Effector CD4-positive, alpha-beta T cell (primary cell): ENCODE measurements at regions not wholly inside any gene's neighbourhood (a gene's known extent, or its start where the extent isn't known, plus 50 kb on each side); places are given as distances from the start of the nearest gene placed in this dataset.
A peak's percentile ranks its signal among the peaks of the same experiment; 100 is the strongest.
"Not testable (repeated sequence)": the region's sequence is repeated elsewhere in the genome, so short reads cannot be mapped to it uniquely, and the experiment has no call there.

Experiments used
- DNase-seq: peaks from one replicate; pipeline ENCODE4 v3.0.0-alpha.2; 2020

DNA sequence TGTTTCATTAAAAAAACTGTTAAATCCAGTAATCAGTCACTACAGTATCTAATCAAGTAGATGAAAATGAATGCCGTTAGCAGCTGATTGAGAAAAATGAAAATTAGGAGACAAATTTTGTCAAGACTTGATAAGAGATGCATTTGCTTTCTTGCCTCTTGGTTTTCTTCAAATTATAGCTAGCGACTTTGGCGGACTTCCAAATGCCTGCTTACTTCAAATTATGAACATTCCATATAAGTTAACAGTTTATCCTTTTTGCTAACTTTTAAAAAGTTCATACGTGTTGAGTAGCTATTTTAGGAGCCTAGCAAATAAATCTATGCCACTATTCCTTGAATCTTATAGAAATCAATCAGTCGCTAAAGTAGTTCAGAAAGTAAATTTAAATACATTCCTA is 58.8 kb downstream of the PPP4R3C start:
- no peak for DNase-seq

GRCh38 chrX:27399146-27399456 is 64.0 kb downstream of the PPP4R3C start:
- DNase-seq, result no peak

DNA sequence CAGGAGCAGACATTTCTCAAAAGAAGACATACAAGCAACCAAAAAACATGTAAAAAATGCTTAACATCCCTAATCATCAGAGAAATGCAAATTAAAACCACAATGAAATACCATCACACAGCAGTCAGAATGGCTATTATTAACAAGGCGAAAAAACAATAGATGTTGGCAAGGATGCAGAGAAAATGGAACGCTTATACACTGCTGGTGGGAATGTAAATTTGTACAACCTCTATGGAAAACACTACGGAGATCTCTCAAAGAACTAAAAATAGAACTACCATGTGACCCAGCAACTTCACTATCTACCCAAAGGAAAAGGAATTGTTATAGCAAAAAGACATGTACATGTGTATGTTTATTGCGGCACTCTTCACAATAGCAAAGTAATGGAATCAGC is 71.5 kb downstream of the PPP4R3C start:
- no peak for DNase-seq

DNA sequence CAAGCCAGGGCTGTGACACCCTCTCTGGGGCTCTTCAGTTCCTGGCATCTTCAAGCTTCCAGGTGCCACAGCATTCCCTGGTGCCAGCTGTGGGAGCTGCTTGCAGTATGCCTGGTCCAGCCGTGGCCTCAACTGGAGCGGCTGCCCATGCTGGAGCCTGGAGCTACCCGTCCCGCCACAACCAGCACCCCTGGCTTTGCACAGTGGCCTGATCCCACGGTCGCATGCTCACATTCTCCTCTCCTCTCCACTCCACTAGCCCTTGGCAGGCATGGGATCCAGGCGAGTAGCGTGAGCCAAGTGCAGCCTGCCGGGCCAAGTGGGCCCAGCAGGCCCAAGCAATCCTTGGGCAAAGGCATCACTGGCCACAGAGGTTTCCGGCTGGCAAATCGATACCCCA is 81.7 kb downstream of the PPP4R3C start:
- DNase-seq, result no peak

DNA sequence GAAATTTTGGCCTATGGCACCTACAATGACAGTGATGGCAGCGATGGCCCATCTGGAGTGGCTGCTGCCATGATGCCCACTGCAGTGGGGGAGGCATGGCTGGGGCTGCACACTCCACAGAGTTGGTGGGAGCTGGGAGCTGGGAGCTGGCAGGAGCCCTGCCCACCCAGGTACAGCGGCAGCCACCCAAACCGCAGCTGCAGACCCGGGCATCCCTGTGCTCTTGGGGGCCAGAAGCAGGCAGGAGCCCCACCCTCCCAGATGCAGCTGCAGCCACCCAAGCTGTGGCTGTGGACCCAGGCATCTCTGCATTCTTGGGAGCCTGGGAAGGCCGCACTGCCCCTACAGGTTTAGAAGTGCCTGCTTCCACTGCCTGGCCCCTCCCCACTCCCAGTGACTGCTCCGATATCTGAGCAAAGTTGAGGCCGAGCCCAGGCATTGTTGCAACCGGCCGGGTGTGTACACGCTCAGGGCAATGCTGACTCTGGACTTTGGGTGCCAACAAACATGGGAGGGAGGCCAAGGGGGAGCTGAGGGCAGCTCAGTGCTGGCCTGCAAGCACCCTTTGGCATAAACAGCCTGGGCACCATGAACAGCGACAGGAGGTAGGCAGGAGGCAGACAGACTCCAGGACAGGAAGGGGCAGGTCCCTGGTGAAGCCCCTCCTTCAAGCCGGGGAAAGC is 82.8 kb downstream of the PPP4R3C start:
- DNase-seq, result no peak

- no peak for DNase-seq
These were observed 109.1 kb downstream of the PPP4R3C start for GRCh38 chrX:27354021-27354420.

GRCh38 chrX:27350476-27350875 is 112.7 kb downstream of the PPP4R3C start:
- DNase-seq, result no peak

DNA sequence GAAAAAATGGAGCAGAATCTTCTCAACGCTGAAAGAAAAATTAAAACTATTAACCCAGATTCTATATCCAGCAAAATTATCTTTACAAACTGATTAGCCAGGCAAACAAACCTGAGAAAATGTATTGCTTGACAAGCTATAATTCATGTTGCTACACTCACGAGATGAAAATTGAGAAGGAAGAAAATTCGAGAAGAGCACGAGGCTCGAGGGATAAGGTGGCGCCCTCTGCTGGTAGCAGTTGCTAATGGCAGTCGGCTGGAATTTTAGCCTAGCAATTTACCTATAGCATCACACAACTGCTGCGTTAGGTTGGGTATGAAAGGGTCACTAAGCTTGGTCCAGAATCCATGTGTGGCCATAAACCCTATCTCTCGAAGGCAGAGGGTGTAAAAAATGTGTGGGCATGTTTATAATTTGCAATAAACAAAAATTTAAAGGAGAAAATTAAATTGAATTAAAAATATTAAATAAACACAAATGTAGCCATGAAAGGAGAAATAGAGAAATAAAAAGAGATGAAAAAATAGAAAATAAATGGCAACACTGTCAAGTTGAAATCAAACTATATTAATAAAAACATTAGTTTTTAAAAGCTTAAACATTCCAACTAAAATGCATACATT is 126.6 kb downstream of the PPP4R3C start:
- DNase-seq, result peak; percentile 10

DNA sequence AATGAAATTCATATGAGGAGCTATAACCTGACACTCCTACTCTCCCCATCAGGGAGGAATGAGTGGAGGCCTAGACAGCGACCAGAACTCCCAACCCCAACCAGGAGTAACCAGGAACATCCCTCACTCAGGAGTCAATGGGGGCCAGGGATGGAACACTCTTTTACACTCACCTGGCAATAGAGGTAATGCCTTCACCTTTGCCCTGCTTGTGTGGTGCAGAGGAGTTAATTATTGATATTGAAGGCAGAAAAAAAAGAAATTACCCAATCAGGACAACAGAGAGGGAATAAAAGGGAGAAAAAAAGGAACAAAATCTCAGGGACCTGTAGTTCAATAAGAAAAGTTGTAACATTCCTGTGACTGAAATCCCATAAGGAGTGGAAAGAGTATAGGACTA is 141.5 kb downstream of the PPP4R3C start:
- no peak for DNase-seq

GRCh38 chrX:27309406-27309805 is 153.7 kb downstream of the PPP4R3C start:
- no peak for DNase-seq

GRCh38 chrX:27307546-27307945 is 155.6 kb downstream of the PPP4R3C start:
- DNase-seq, result no peak

DNA sequence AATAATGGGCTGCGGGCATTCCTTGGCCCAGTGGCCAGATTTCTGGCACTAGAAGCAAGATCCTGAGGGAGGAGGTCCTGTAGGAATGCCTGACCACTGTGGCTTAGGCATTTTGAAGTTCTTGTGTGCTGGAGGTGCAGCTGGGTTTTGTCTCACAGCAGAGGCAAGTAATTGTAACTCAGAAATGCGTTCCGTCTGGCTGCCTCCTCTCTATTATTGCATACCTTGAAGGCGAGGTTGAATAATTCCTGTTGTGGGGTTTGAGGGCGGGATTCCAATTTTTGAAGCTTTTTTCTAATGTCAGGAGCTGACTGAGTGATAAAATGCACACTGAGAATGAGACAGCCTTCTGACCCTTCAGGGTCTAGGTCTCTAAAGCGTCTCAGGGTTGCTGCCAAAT is 170.6 kb downstream of the PPP4R3C start:
- not testable (repeated sequence) for DNase-seq

GRCh38 chrX:27276751-27277150 is 186.4 kb downstream of the PPP4R3C start:
- no peak for DNase-seq

- no peak for DNase-seq
These were observed 208.5 kb downstream of the PPP4R3C start for GRCh38 chrX:27254656-27255055.

DNA sequence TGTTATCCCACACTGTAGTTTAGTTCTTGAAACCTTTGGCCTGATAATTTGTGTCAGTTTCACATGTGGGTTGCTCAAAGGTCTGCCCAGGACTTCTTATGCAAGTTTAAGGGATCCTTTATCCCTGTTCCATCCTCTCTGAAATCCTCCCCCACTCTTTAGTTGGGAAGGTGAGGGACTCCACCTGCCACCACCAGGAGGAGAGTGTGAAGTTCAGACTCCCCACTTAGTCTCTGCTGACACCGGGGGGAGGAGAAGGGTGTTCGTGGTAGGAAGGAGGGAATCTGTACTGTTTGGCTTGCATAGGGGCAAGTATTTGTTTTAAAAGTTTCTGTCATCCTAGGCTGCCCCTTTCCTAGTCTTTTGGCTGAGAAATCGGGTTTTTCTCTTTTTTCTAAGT is 211.8 kb downstream of the PPP4R3C start:
- no peak for DNase-seq

GRCh38 chrX:27242581-27242980 is 220.6 kb downstream of the PPP4R3C start:
- no peak for DNase-seq

DNA sequence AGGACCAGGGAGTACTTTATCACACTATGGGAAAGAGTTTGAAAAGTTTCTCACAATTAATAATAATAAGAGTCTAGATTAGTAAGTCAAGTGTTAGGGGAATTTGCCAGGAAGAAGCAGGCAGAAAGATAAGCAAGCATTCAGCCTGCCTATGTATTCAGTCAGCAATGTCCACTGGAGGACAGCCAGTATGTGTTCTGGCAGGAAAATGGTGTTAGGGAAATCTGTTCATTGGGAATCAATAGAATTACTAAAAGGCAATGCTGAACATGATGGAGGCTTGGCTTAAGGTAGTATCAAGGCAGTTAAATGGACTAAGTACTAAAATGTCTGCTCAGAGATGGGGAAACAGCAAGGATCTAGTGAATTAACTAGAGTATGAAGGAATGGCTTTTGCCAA is 221.2 kb downstream of the PPP4R3C start:
- no peak for DNase-seq

- not testable (repeated sequence) for DNase-seq
These were observed 223.1 kb downstream of the PPP4R3C start for GRCh38 chrX:27240042-27240441.

GRCh38 chrX:27236681-27237080 is 226.5 kb downstream of the PPP4R3C start:
- DNase-seq, result no peak

GRCh38 chrX:27229721-27230120 is 233.4 kb downstream of the PPP4R3C start:
- DNase-seq, result no peak

DNA sequence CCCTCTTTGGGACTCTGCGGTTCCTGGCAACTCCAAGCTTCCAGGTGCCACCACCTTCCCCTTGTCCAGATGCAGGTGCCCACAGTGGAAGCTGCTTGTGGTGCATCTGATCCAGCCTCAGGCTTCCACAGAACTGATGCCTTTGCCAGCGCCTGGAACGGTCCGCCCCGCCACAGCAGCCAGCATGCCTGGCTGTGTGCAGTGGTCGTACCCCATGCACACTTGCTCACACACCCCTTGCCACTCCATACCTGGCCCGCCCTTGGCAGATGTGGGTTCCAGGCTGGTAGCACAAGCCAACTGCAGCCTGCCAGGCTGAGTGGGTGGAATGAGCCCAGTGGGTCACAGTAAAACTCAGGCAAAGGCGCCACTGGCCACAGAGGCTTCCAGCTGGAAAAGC is 240.5 kb downstream of the PPP4R3C start:
- DNase-seq, result no peak

DNA sequence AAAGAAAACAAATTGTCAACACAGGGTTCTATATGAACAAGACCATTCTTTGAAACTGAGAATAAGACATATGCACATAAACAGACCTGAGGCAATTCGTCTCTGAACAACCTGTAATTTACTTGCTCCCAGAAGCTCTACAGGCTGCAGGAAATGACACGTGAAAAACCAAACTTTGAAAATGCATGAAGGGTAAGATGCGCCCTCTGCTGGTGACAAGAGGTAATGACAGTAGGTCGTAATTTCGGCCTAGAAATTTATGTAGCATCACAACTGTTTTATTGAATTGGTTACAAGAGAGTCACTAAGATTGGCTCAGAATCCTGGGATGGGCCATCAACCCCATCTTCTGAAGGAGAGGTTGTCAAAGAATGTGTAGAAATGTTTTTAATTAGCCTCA is 276.5 kb downstream of the PPP4R3C start:
- no peak for DNase-seq

DNA sequence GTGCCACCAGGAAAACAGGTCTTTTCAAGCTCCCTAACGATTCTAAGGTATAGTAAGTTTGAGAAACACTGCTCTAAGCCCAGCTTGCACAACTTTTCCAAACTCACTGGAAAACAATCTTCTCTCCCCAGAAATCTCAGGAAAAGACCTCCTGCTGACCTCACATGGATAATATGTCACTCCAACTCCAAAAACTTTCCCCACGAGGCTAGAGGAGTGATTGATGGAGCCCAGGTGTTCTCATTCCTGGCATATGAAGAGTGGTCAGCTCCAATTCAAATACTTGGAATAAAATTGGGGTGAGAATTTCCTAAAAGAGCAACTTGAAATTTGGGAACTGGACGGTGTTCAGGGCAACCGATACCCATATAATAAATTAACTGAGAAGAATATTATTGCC is 299.9 kb downstream of the PPP4R3C start:
- DNase-seq, result no peak

DNA sequence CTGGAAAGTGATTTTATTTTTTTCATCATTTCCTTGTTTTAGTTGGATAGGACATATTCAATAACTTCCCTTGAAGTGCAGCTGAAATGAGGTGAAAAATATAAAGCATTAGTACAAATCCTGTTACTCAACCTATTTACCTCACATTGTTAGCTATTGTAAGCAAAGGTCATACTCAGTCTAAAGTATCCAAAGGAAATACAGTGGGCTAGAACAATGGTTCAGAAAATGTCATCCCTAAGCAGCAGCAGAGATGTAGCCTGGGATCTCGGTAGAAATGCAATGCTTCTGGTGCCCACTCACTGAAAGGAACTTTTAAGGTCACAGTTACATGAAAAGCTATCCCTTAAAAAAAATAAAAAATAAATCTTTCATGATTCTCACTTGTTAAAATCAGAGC is 300.6 kb downstream of the PPP4R3C start:
- DNase-seq, result no peak

- DNase-seq, result not testable (repeated sequence)
These were observed 306.2 kb downstream of the PPP4R3C start for GRCh38 chrX:27156921-27157320.
